ENCODE measurements at regions not wholly inside any gene's neighbourhood (a gene's known extent, or its start where the extent isn't known, plus 50 kb on each side); places are given as distances from the start of the nearest gene placed in this dataset.

DNA sequence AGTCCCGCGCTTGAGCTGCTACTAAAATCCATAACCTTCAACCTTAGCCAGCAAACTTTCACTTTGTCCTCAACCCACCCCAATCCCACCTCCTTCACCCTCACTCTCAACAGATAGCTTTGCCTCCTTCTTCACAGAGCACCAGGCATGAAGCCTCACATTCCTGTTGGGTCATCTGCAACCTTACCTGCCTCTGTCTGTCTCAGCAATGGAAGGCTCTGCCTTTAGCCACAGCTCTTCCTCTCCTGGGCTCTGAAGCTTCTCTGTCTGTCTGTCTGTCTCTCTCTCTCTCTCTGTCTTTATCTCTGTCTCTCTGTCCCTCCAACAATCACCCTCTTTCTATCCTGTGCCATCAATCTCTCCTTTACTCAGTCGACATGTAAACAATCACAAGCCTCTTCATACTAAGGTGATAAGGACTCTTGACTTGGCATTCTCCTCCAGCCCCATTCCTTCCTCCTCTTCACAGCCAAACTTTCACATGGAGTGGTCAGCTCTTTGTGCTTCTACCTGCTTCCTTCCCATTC lies 220.8 kb downstream of the SPTSSA start:
- Mint-ChIP-seq H3K4me1 (ENCODE audit: low read depth, unreplicated experiment) (peaks cover 20% of the 10 kb centered on the region), H3K9me3 (ENCODE audit: low read depth, unreplicated experiment) (peaks cover 4% of the 10 kb centered on the region), H3K27me3 (ENCODE audit: unreplicated experiment) (no peaks in the 10 kb centered on the region), H3K36me3 (ENCODE audit: insufficient read depth, unreplicated experiment) (no peaks in the 10 kb centered on the region), H3K27ac (ENCODE audit: unreplicated experiment) (no peak overlapping the region), H3K4me3 (ENCODE audit: low read depth, unreplicated experiment) (no peak overlapping the region)
- intact Hi-C loops (cut with micrococcal nuclease; ENCODE audit: unreplicated experiment): no loop called here
- TF ChIP-seq, protein P1, sequence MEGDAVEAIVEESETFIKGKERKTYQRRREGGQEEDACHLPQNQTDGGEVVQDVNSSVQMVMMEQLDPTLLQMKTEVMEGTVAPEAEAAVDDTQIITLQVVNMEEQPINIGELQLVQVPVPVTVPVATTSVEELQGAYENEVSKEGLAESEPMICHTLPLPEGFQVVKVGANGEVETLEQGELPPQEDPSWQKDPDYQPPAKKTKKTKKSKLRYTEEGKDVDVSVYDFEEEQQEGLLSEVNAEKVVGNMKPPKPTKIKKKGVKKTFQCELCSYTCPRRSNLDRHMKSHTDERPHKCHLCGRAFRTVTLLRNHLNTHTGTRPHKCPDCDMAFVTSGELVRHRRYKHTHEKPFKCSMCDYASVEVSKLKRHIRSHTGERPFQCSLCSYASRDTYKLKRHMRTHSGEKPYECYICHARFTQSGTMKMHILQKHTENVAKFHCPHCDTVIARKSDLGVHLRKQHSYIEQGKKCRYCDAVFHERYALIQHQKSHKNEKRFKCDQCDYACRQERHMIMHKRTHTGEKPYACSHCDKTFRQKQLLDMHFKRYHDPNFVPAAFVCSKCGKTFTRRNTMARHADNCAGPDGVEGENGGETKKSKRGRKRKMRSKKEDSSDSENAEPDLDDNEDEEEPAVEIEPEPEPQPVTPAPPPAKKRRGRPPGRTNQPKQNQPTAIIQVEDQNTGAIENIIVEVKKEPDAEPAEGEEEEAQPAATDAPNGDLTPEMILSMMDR (IDR thresholded peaks at IDR 0.05; ENCODE audit: unreplicated experiment): no peak
- BruUV-seq (replicated peaks): no TSS peak
- no peak for DNase-seq
- CTCF ChIA-PET: no interaction called here

DNA sequence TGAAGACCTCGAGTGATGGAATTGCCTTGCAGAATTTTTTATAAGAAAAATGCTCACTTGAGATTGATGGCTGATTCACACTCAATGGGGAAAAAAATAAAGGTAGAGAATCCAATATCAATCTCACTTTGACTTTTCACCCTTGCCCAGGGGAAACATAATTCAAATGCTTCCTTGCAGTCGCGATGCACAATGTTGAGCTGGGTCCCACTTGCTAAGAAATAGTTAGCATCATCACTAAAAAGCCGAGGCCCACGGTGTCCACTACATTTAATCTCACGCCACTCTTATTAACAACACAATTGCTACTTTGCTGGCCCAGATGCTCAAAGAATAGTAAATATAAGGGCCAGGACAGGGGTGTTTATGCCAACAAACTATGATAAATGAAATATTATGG lies 223.4 kb downstream of the SPTSSA start:
- Mint-ChIP-seq H3K9me3 (ENCODE audit: low read depth, unreplicated experiment) (peaks cover 4% of the 10 kb centered on the region), H3K4me3 (ENCODE audit: low read depth, unreplicated experiment) (no peak overlapping the region), H3K36me3 (ENCODE audit: insufficient read depth, unreplicated experiment) (no peaks in the 10 kb centered on the region), H3K27ac (ENCODE audit: unreplicated experiment) (no peak overlapping the region), H3K27me3 (ENCODE audit: unreplicated experiment) (no peaks in the 10 kb centered on the region), H3K4me1 (ENCODE audit: low read depth, unreplicated experiment) (peaks cover 25% of the 10 kb centered on the region)
- no peak for DNase-seq
- CTCF ChIA-PET: no interaction called here
- intact Hi-C loops (cut with micrococcal nuclease; ENCODE audit: unreplicated experiment): no loop called here
- TF ChIP-seq, protein P1 (IDR thresholded peaks at IDR 0.05; ENCODE audit: unreplicated experiment): no peak
- no TSS peak for BruUV-seq (replicated peaks)

DNA sequence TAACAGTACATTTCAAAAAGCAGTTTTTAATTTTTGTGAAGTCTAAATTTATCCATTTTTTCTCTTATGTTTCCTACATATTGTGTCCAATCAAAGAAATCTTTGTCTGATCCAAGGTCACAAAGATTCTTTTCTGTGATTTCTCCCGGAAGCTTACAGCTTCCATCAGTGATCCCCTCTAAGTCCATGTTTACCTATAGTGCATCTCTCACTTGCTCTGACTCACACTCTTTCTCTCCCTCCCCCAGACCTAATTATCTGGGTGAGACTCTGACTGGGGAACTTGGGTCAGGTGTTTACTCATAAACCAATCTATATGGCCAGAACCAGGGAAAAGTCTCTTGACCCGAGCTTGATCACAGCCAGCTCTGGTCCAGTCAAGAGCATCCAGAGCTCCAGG lies 224.4 kb downstream of the SPTSSA start:
- DNase-seq: no peak
- H3K9me3 Mint-ChIP-seq (ENCODE audit: low read depth, unreplicated experiment): peaks cover 4% of the 10 kb centered on the region

GRCh38 chr14:34237081-34237480 lies 225.0 kb downstream of the SPTSSA start:
- peaks cover 4% of the 10 kb centered on the region for H3K9me3 Mint-ChIP-seq (ENCODE audit: low read depth, unreplicated experiment)
- CTCF ChIA-PET: interaction anchor here (1.1 kb wide), 1 partner anchor 64 kb away, joined by 3 read pairs; no protein-coding TSS in a partner anchor

More for the DNA sequence above, 224.4 kb downstream of the SPTSSA start:
- H3K4me3 Mint-ChIP-seq (ENCODE audit: low read depth, unreplicated experiment): no peak overlapping the region
- BruUV-seq (replicated peaks): no TSS peak
- peaks cover 33% of the 10 kb centered on the region for H3K4me1 Mint-ChIP-seq (ENCODE audit: low read depth, unreplicated experiment)
- CTCF ChIA-PET: no interaction called here
- TF ChIP-seq, protein P1 (IDR thresholded peaks at IDR 0.05; ENCODE audit: unreplicated experiment): no peak
- no peaks in the 10 kb centered on the region for H3K27me3 Mint-ChIP-seq (ENCODE audit: unreplicated experiment)
- no peaks in the 10 kb centered on the region for H3K36me3 Mint-ChIP-seq (ENCODE audit: insufficient read depth, unreplicated experiment)
- intact Hi-C loops (cut with micrococcal nuclease; ENCODE audit: unreplicated experiment): no loop called here
- H3K27ac Mint-ChIP-seq (ENCODE audit: unreplicated experiment): peak overlapping the region; percentile 62

More at GRCh38 chr14:34237081-34237480, 225.0 kb downstream of the SPTSSA start:
- Mint-ChIP-seq H3K4me1 (ENCODE audit: low read depth, unreplicated experiment) (peaks cover 37% of the 10 kb centered on the region), H3K27me3 (ENCODE audit: unreplicated experiment) (no peaks in the 10 kb centered on the region), H3K36me3 (ENCODE audit: insufficient read depth, unreplicated experiment) (no peaks in the 10 kb centered on the region), H3K4me3 (ENCODE audit: low read depth, unreplicated experiment) (no peak overlapping the region), H3K27ac (ENCODE audit: unreplicated experiment) (peak overlapping the region; percentile 62)
- TF ChIP-seq, protein P1 (IDR thresholded peaks at IDR 0.05; ENCODE audit: unreplicated experiment): no peak
- no TSS peak for BruUV-seq (replicated peaks)
- DNase-seq: no peak
- intact Hi-C loops (cut with micrococcal nuclease; ENCODE audit: unreplicated experiment): no loop called here

Data from Calu3 (cell line).